ENCODE measurements at regions not wholly inside any gene's neighbourhood (a gene's known extent, or its start where the extent isn't known, plus 50 kb on each side); places are given as distances from the start of the nearest gene placed in this dataset.
"Not testable (repeated sequence)": the region's sequence is repeated elsewhere in the genome, so short reads cannot be mapped to it uniquely, and the experiment has no call there.

DNA sequence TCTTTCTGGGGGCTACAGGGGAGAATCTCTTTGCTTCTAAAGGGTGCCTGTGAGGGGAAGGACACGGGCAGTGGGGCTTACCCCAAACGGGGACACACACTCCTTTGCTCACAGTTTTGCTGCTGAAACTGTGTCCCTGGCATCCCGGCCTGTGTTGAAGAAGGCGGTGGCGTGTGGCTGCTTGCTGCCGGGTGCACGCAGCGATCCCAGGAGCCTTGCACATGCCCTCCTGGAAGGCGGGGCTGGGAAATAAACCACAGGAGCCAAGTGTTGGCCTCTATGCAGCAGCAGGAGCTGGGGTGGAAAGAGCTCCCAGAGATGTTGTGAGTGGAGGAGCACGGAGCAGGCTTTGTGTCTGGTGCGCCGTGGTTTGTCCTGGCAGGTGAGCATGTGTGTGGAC is 131.0 kb upstream of the CIBAR2 start:
- no peak overlapping the region for H3K4me3 ChIP-seq (ENCODE audit: low read length)
- H3K36me3 ChIP-seq (ENCODE audit: insufficient read depth, low read length), result no peaks in the 10 kb centered on the region
- no peaks in the 10 kb centered on the region for H3K9me3 ChIP-seq (ENCODE audit: low read length)
- H3K27me3 ChIP-seq (ENCODE audit: insufficient read depth, low read length), result no peaks in the 10 kb centered on the region
- peaks cover 21% of the 10 kb centered on the region for H3K4me1 ChIP-seq (ENCODE audit: insufficient read depth, low read length)
- H2AFZ ChIP-seq (ENCODE audit: low read depth, low read length), result no peak overlapping the region

DNA sequence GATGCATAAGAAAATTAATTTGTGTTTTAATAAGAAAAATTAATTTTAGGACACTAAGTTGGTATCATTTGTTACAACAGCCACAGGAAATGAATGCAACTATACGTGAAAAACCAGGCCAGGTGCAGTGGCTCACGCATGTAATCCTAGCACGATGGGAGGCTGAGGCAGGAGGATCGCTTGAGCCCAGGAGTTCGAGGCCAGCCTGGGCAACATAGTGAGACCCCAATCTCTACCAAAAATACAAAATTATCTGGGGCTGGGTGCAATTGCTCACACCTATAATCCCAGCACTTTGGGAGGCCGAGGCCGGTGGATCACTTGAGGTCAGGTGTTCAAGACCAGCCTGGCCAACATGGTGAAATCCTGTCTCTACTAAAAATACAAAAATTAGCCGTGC is 132.2 kb upstream of the CIBAR2 start:
- not testable (repeated sequence) for H3K27me3 ChIP-seq (ENCODE audit: insufficient read depth, low read length); H2AFZ ChIP-seq (ENCODE audit: low read depth, low read length); H3K36me3 ChIP-seq (ENCODE audit: insufficient read depth, low read length); H3K4me3 ChIP-seq (ENCODE audit: low read length); H3K9me3 ChIP-seq (ENCODE audit: low read length)
- H3K4me1 ChIP-seq (ENCODE audit: insufficient read depth, low read length), result peaks cover 21% of the 10 kb centered on the region

DNA sequence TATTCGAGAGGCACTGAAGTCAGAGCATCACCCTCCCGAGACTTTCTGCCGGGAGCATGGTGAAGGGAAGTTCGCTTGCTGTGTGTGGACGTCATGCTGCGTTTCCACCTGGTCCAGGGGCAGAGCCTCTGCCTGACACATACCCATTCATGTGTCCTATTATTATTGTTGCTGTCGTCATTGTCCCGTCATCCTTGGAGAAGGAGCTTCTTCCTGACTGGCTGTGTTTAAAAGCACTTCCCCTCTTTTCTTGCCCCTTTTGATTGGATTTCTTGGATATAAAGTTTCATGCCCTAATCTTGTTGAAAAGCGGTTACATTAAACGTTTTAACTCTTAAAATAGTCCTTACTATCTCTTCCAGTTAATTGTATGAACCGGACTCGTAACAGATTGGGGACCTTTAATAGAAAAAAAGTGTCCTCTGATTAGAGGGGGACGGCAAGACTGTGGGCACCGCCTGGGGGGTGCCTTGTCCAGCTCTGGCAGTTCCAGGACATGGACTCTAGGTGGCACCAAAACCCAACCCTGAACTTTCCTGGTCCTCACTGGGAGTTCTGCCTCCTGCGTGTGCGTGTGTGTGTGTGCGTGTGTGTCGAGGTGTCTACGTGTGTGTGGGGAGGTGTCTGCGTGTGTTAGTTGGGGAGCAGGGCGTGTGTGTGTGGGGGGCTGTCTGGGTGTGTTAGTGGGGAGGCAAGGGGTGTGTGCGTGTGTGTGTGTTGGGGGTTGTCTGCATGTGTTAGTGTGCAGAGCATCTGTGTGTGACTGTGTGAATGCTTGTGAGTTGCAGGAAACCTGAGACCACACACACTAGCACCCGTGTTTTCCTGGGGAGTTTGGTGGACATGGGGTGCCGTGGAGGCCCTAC is 133.3 kb upstream of the CIBAR2 start:
- Histone ChIP-seq H3K4me3 (ENCODE audit: low read length) (no peak overlapping the region), H3K4me1 (ENCODE audit: insufficient read depth, low read length) (peaks cover 21% of the 10 kb centered on the region), H2AFZ (ENCODE audit: low read depth, low read length) (no peak overlapping the region), H3K9me3 (ENCODE audit: low read length) (no peaks in the 10 kb centered on the region), H3K36me3 (ENCODE audit: insufficient read depth, low read length) (no peaks in the 10 kb centered on the region), H3K27me3 (ENCODE audit: insufficient read depth, low read length) (no peaks in the 10 kb centered on the region)

GRCh38 chr16:85246473-85246872 is 134.2 kb upstream of the CIBAR2 start:
- no peaks in the 10 kb centered on the region for H3K36me3 ChIP-seq (ENCODE audit: insufficient read depth, low read length)
- no peaks in the 10 kb centered on the region for H3K27me3 ChIP-seq (ENCODE audit: insufficient read depth, low read length)
- H3K4me1 ChIP-seq (ENCODE audit: insufficient read depth, low read length), result peaks cover 21% of the 10 kb centered on the region
- no peak overlapping the region for H3K4me3 ChIP-seq (ENCODE audit: low read length)
- no peaks in the 10 kb centered on the region for H3K9me3 ChIP-seq (ENCODE audit: low read length)
- no peak overlapping the region for H2AFZ ChIP-seq (ENCODE audit: low read depth, low read length)

GRCh38 chr16:85246973-85247372 is 134.7 kb upstream of the CIBAR2 start:
- H3K4me1 ChIP-seq (ENCODE audit: insufficient read depth, low read length), result peaks cover 21% of the 10 kb centered on the region
- H3K9me3 ChIP-seq (ENCODE audit: low read length), result no peaks in the 10 kb centered on the region
- H3K36me3 ChIP-seq (ENCODE audit: insufficient read depth, low read length), result no peaks in the 10 kb centered on the region
- H3K4me3 ChIP-seq (ENCODE audit: low read length), result no peak overlapping the region
- H2AFZ ChIP-seq (ENCODE audit: low read depth, low read length), result no peak overlapping the region
- no peaks in the 10 kb centered on the region for H3K27me3 ChIP-seq (ENCODE audit: insufficient read depth, low read length)

GRCh38 chr16:85248342-85248741 is 136.1 kb upstream of the CIBAR2 start:
- Histone ChIP-seq H2AFZ (ENCODE audit: low read depth, low read length) (no peak overlapping the region), H3K4me3 (ENCODE audit: low read length) (no peak overlapping the region), H3K36me3 (ENCODE audit: insufficient read depth, low read length) (no peaks in the 10 kb centered on the region), H3K27me3 (ENCODE audit: insufficient read depth, low read length) (no peaks in the 10 kb centered on the region), H3K4me1 (ENCODE audit: insufficient read depth, low read length) (peaks cover 22% of the 10 kb centered on the region), H3K9me3 (ENCODE audit: low read length) (no peaks in the 10 kb centered on the region)

DNA sequence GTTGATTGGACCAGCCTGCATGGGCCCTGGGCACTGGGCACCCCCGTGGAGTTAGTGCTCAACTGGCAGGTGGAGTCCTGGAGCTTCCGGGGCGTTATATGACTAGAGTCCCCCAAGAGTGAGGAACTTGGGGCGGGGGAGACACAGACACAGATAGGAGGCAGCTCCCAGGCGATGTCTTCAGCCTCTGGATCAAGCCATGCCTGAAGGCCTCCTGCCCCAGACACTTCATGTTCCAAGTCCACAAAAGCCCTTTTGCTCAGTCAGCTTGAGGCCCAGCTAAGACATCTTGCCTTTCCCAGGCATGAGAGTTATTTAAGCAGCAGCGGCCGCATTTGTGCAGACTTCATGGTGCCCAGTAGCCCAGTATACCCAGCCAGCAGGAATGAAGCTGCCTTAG is 136.6 kb upstream of the CIBAR2 start:
- Histone ChIP-seq H3K36me3 (ENCODE audit: insufficient read depth, low read length) (no peaks in the 10 kb centered on the region), H3K27me3 (ENCODE audit: insufficient read depth, low read length) (no peaks in the 10 kb centered on the region), H3K9me3 (ENCODE audit: low read length) (no peaks in the 10 kb centered on the region), H3K4me1 (ENCODE audit: insufficient read depth, low read length) (peaks cover 23% of the 10 kb centered on the region), H3K4me3 (ENCODE audit: low read length) (no peak overlapping the region), H2AFZ (ENCODE audit: low read depth, low read length) (no peak overlapping the region)

DNA sequence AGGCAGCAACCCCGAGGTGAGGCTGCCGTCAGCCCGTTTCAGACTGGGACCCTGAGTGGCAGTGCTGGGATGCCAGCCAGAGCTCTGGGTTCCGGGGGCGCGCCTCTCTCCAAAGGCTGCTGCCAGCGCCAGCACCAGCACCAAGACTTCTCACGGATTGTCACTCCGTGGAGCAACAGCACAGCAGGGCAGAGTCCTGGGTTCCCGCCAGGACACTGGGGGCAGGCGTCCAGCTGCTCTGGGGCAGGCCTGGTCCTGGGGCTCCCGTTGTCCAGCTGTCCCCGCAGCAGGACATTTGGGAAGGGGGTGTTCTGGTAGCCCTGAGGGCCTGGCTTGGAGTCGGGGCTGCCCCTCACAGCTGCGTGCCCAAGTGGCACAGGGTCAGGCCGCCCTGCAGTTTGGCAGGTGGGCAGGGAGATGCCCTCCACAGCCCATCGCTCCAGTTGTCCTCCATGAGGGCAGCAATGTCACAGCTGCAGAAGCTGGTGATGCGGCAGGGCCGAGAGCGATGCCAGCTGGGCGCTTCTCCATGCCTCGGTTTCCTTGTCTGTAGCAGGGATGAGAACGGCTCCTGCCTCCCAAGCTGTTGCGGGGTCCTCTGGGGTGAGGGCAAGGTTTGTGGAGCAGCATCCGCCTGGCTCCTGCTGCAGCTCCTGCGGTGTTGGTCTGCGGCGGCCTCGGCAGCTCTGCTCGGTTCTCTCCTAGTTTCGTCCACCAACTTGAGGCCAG is 137.3 kb upstream of the CIBAR2 start:
- H2AFZ ChIP-seq (ENCODE audit: low read depth, low read length), result no peak overlapping the region
- H3K36me3 ChIP-seq (ENCODE audit: insufficient read depth, low read length), result no peaks in the 10 kb centered on the region
- peaks cover 23% of the 10 kb centered on the region for H3K4me1 ChIP-seq (ENCODE audit: insufficient read depth, low read length)
- H3K4me3 ChIP-seq (ENCODE audit: low read length), result no peak overlapping the region
- H3K27me3 ChIP-seq (ENCODE audit: insufficient read depth, low read length), result no peaks in the 10 kb centered on the region
- no peaks in the 10 kb centered on the region for H3K9me3 ChIP-seq (ENCODE audit: low read length)

DNA sequence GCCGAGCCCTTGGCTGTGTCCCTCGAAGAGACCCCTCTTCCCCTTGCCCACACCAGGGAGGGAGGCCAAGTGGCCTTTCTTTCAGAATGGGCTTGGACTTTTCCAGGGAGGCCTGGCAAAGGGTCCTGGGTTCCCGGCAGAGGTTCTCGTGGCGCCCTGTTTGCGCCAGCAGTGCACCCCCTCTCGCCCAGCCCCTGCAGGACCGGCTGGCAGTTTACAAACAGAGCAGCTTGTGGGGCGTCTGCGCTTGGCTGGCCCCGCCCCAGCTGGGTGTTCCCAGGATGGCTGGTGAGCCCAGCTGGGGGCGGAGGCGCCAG is 137.8 kb upstream of the CIBAR2 start:
- Histone ChIP-seq H3K4me1 (ENCODE audit: insufficient read depth, low read length) (peaks cover 22% of the 10 kb centered on the region), H2AFZ (ENCODE audit: low read depth, low read length) (no peak overlapping the region), H3K9me3 (ENCODE audit: low read length) (no peaks in the 10 kb centered on the region), H3K36me3 (ENCODE audit: insufficient read depth, low read length) (no peaks in the 10 kb centered on the region), H3K27me3 (ENCODE audit: insufficient read depth, low read length) (no peaks in the 10 kb centered on the region), H3K4me3 (ENCODE audit: low read length) (no peak overlapping the region)

GRCh38 chr16:85250609-85251223 is 138.4 kb upstream of the CIBAR2 start:
- Histone ChIP-seq H3K36me3 (ENCODE audit: insufficient read depth, low read length) (no peaks in the 10 kb centered on the region), H3K4me3 (ENCODE audit: low read length) (no peak overlapping the region), H3K9me3 (ENCODE audit: low read length) (no peaks in the 10 kb centered on the region), H3K4me1 (ENCODE audit: insufficient read depth, low read length) (peaks cover 17% of the 10 kb centered on the region), H2AFZ (ENCODE audit: low read depth, low read length) (no peak overlapping the region), H3K27me3 (ENCODE audit: insufficient read depth, low read length) (no peaks in the 10 kb centered on the region)

GRCh38 chr16:85251225-85251760 is 139.0 kb upstream of the CIBAR2 start:
- H2AFZ ChIP-seq (ENCODE audit: low read depth, low read length), result no peak overlapping the region
- no peaks in the 10 kb centered on the region for H3K27me3 ChIP-seq (ENCODE audit: insufficient read depth, low read length)
- H3K4me3 ChIP-seq (ENCODE audit: low read length), result no peak overlapping the region
- no peaks in the 10 kb centered on the region for H3K36me3 ChIP-seq (ENCODE audit: insufficient read depth, low read length)
- H3K9me3 ChIP-seq (ENCODE audit: low read length), result no peaks in the 10 kb centered on the region
- H3K4me1 ChIP-seq (ENCODE audit: insufficient read depth, low read length), result peaks cover 13% of the 10 kb centered on the region

DNA sequence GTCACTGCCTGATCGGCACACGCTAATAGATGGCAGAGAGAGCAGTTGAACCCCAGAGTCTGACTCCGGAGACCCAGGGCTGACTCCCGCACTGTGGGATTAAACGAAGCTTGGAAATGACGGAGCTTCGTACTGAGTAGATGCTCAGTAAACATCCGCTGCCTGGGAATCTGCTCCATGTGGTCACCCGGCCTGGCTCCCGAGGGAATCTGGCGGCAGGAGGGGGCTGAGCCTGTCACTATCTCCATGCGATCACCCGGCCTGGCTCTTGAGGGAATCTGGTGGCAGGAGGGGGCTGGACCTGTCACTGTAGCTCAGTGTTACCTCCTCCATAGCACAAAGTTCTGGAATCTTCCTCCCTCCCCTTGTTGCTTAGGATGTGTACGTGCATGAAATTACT is 139.7 kb upstream of the CIBAR2 start:
- no peak overlapping the region for H2AFZ ChIP-seq (ENCODE audit: low read depth, low read length)
- no peaks in the 10 kb centered on the region for H3K36me3 ChIP-seq (ENCODE audit: insufficient read depth, low read length)
- peaks cover 11% of the 10 kb centered on the region for H3K4me1 ChIP-seq (ENCODE audit: insufficient read depth, low read length)
- no peak overlapping the region for H3K4me3 ChIP-seq (ENCODE audit: low read length)
- H3K9me3 ChIP-seq (ENCODE audit: low read length), result no peaks in the 10 kb centered on the region
- H3K27me3 ChIP-seq (ENCODE audit: insufficient read depth, low read length), result no peaks in the 10 kb centered on the region

DNA sequence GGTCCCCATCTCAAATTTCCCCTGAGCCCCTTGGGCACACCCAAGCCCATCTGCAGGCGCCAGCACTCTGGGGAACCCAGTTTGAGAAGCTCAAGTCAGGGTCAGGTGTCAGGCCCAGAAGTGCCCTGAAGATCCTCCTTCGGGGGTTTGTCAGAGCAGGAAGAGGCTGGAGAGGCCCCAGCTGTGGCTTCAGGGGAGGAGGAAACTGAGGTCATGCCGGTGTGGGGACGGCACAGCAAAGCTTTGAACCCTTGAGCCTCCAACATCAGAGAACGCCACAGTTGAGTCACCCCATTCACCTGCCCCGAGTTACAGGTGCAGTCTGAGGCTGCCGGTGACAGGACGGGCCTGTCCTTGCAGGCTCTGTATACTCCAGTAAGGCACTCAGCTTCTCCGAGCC is 140.2 kb upstream of the CIBAR2 start:
- no peaks in the 10 kb centered on the region for H3K36me3 ChIP-seq (ENCODE audit: insufficient read depth, low read length)
- H3K27me3 ChIP-seq (ENCODE audit: insufficient read depth, low read length), result no peaks in the 10 kb centered on the region
- no peak overlapping the region for H3K4me3 ChIP-seq (ENCODE audit: low read length)
- no peaks in the 10 kb centered on the region for H3K9me3 ChIP-seq (ENCODE audit: low read length)
- no peak overlapping the region for H2AFZ ChIP-seq (ENCODE audit: low read depth, low read length)
- peaks cover 6% of the 10 kb centered on the region for H3K4me1 ChIP-seq (ENCODE audit: insufficient read depth, low read length)
